Body of pancreas (tissue), 4 donors: ENCODE measurements at regions not wholly inside any gene's neighbourhood (a gene's known extent, or its start where the extent isn't known, plus 50 kb on each side); places are given as distances from the start of the nearest gene placed in this dataset.
A peak's percentile ranks its signal among the peaks of the same experiment; 100 is the strongest.

ENCODE experiments used
- ATAC-seq: fragments of 150-250 bp; one replicate; pipeline ENCODE4 v1.9.1; 2016
- DNase-seq, 4 donors: peaks; one replicate each; pipeline ENCODE4 v3.0.0-alpha.2; 2019
- H3K27ac ChIP-seq, 4 donors: fragments of 200-600 bp; sonication (generic); 1 replicate in 3 of 4; 2 replicates in 1 of 4; pipeline versions ENCODE4 v1.5.1 to v1.6.1; 2016 to 2019; ENCODE audit warnings: mild to moderate bottlenecking in 1 of 4, mixed read lengths in 1 of 4, moderate library complexity in 1 of 4
- H3K27me3 ChIP-seq, 2 donors: fragments of 200-600 bp; sonication (generic); one replicate each; pipeline ENCODE4 v1.6.0; 2016; ENCODE audit warnings: mild to moderate bottlenecking in 1 of 2
- H3K36me3 ChIP-seq, 2 donors: fragments of 200-600 bp; sonication (generic); replicated peaks in 1 of 2; 2 replicates each; pipeline ENCODE4 v1.5.1; 2016; ENCODE audit warnings: low read depth in 2 of 2; ENCODE audit not compliant: insufficient read depth in 1 of 2
- H3K4me1 ChIP-seq: fragments of 200-600 bp; sonication (generic); one replicate; pipeline ENCODE4 v1.6.0; 2016
- H3K4me3 ChIP-seq, 2 donors: fragments of 200-600 bp; sonication (generic); 1 replicate in 1 of 2; 2 replicates in 1 of 2; pipeline ENCODE4 v1.5.1; 2016 to 2019
- H3K9me3 ChIP-seq, 3 donors: fragments of 200-600 bp; sonication (generic); 1 replicate in 2 of 3; 2 replicates in 1 of 3; pipeline ENCODE4 v1.5.1; 2016
- POLR2A ChIP-seq, 3 donors: fragments of 450-650 bp; IDR thresholded peaks; one replicate each; pipeline ENCODE4 v1.6.1; 2016; ENCODE audit warnings: antibody characterized with exemption in 3 of 3, mild to moderate bottlenecking in 2 of 3
- WGBS, 2 donors: methylation state at CpG; one replicate each; pipeline ENCODE4 v1.1.5; 2017; 5-methylcytosine and 5-hydroxymethylcytosine counted together
- intact Hi-C: fragments of 100-400 bp; cut with DNase I; formaldehyde crosslinking; loops from one replicate; pipeline ENCODE4 v1.15.1; 2023
- TF ChIP-seq, protein P1 (sequence below), 7 experiments: fragments of 450-650 bp in 4 of 7; fragments of 200-600 bp in 3 of 7; sonication (generic) in 3 of 7; IDR thresholded peaks; one replicate each; pipeline ENCODE4 v1.5.1; 2016 to 2019; ENCODE audit warnings: antibody characterized with exemption in 7 of 7

DNA sequence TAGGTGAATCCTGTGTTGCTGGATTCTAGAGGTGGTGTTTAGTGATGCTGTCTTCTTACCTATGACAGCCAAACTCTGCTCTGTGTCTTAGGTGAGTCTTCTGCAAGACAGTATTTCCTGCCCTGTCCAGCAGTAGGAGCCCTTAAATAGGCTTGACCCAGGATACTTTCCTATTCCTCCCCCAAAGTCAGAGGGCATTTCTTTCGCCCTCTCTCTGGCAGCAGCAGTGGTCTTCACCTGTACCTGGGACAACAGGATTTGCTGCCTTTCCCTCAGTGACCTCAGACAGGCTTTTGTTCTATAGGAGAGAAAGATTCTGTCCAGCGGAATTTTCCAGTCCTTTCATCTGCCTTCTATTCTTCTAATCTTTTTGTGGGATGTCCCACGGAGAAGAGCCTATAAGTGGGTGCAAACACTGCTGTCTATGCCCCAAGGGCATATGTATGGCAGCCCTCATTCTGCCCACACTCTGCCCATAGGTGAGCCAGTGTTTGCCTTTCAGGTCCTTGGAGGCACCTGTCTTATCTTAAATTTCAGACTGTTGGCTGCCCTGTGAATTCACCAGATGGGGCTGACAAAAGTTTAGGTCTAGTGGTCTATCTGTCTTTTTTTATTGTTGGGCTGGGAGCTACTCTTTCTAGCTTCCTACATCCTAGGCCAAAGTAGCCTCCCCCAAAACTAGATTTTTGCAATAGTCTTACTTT is 177.3 kb upstream of the SPOPL start:
- Histone ChIP-seq H3K4me1 (peaks cover 27% of the 10 kb centered on the region), H3K36me3 (no peaks in the 10 kb centered on the region), H3K27ac (peak overlapping the region in 3 of 4 donors; percentile 9 to 44 (median 11)), H3K27me3 (no peaks in the 10 kb centered on the region), H3K4me3 (no peak overlapping the region), H3K9me3 (no peaks in the 10 kb centered on the region)
- intact Hi-C loops, result no loop called here
- WGBS, 2 donors, result 43 to 56% methylated on average over 3 of the region's 3 CpGs
- DNase-seq (peak in 3 of 4 donors; percentile 14 to 56 (median 33)), ATAC-seq (peak; percentile 56)
- no peak for TF ChIP-seq POLR2A (IDR thresholded peaks at IDR 0.05)
- TF ChIP-seq, protein P1, sequence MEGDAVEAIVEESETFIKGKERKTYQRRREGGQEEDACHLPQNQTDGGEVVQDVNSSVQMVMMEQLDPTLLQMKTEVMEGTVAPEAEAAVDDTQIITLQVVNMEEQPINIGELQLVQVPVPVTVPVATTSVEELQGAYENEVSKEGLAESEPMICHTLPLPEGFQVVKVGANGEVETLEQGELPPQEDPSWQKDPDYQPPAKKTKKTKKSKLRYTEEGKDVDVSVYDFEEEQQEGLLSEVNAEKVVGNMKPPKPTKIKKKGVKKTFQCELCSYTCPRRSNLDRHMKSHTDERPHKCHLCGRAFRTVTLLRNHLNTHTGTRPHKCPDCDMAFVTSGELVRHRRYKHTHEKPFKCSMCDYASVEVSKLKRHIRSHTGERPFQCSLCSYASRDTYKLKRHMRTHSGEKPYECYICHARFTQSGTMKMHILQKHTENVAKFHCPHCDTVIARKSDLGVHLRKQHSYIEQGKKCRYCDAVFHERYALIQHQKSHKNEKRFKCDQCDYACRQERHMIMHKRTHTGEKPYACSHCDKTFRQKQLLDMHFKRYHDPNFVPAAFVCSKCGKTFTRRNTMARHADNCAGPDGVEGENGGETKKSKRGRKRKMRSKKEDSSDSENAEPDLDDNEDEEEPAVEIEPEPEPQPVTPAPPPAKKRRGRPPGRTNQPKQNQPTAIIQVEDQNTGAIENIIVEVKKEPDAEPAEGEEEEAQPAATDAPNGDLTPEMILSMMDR (IDR thresholded peaks at IDR 0.05), result no peak

DNA sequence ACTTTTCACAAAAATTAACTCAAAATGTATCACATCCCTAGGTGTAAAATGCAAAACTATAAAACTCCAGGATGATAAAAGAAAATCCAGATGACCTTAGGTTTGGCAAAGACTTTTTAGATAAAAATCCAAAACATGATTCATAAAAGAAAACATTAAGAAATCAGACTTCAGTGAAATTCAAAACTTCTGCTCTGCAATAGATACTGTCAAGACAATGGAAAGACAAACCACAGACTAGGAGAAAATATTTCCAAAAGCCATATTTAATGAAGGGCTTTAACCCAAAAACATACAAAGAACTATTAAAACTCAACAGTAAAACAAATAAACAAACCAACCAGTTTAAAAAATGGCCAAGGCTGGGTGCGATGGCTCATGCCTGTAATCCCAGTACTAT is 173.6 kb upstream of the SPOPL start:
- TF ChIP-seq, protein P1 (IDR thresholded peaks at IDR 0.05), result no peak
- no peak for TF ChIP-seq POLR2A (IDR thresholded peaks at IDR 0.05)
- H3K27ac ChIP-seq, result no peak overlapping the region
- no peaks in the 10 kb centered on the region for H3K36me3 ChIP-seq
- H3K4me1 ChIP-seq, result peaks cover 17% of the 10 kb centered on the region
- no peak for DNase-seq
- intact Hi-C loops, result no loop called here
- no peak overlapping the region for H3K4me3 ChIP-seq
- no peaks in the 10 kb centered on the region for H3K9me3 ChIP-seq
- H3K27me3 ChIP-seq, result no peaks in the 10 kb centered on the region
- WGBS, 2 donors, result 71 to 100% methylated on average over 1 of the region's 1 CpG
- no peak for ATAC-seq

DNA sequence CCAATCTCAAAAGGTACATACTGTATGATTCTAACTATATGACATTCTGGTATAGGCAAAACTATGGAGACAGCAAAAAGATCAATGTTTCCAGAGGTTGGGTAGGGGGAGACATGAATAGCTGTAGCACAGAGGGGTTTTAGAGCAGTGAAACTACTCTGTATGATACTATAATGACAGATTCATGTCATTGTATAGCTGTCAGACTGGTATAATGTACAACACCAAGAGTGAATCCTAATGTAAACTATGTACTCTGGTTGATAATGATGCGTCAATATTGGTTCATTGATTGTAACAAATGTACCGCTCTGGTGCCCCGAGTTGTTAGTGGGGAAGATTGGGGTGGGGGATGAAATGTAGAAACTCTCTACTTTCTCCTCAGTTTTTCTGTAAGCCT is 172.4 kb upstream of the SPOPL start:
- Histone ChIP-seq H3K4me3 (no peak overlapping the region), H3K27me3 (no peaks in the 10 kb centered on the region), H3K4me1 (peaks cover 17% of the 10 kb centered on the region), H3K9me3 (no peaks in the 10 kb centered on the region), H3K36me3 (no peaks in the 10 kb centered on the region), H3K27ac (no peak overlapping the region)
- no peak for DNase-seq
- intact Hi-C loops, result no loop called here
- 49 to 56% methylated on average over 3 of the region's 3 CpGs for WGBS, 2 donors
- no peak for TF ChIP-seq POLR2A (IDR thresholded peaks at IDR 0.05)
- no peak for ATAC-seq

DNA sequence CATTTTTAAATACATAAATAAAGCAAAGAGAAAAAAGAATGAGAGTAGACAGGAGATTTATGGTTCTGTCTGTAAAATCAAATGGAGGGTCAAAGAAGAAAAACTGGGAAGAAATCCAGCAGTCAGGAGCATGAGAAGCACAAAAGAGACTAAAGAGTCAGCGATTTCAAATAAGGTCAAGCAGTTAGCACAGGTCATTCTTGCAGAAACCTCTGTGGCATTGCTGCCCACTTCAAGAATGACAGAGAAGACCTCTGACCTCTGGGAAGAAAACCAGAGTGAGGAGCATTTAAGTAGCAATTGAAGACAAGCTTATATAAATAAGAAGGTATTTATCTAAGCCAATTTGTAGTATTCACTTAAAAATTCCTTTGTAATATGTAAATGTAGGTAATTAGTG is 172.0 kb upstream of the SPOPL start:
- no peak for DNase-seq
- WGBS, 2 donors, result 29 to 60% methylated on average over 1 of the region's 1 CpG

DNA sequence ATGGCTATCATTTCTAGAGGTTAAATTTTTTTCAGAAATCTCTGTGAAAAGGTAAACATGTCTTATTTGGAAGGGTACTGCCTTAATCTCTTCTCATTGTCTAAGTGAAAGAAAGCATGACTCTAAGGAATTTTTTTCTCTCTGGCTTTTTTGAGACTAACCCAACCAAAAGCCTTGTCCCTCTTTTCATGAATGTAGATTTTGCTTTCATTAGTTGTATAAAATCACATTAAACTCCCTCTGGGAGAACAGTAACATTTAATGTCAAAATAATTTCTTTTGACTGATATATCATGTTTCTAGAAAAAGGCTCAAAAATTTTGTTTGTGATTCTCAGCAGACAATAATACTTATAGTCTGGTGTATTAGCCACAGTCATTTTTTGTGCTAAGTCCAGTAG is 168.4 kb upstream of the SPOPL start:
- ATAC-seq, result no peak
- Histone ChIP-seq H3K4me1 (peaks cover 12% of the 10 kb centered on the region), H3K9me3 (no peaks in the 10 kb centered on the region), H3K27me3 (no peaks in the 10 kb centered on the region), H3K4me3 (no peak overlapping the region), H3K27ac (no peak overlapping the region), H3K36me3 (no peaks in the 10 kb centered on the region)
- DNase-seq, result no peak
- intact Hi-C loops, result no loop called here
- TF ChIP-seq, protein P1 (IDR thresholded peaks at IDR 0.05), result no peak
- TF ChIP-seq POLR2A (IDR thresholded peaks at IDR 0.05), result no peak

More for the DNA sequence above, 172.0 kb upstream of the SPOPL start:
- no peaks in the 10 kb centered on the region for H3K36me3 ChIP-seq
- no peak overlapping the region for H3K4me3 ChIP-seq
- peaks cover 17% of the 10 kb centered on the region for H3K4me1 ChIP-seq
- intact Hi-C loops, result no loop called here
- no peak for ATAC-seq
- no peaks in the 10 kb centered on the region for H3K9me3 ChIP-seq
- no peak overlapping the region for H3K27ac ChIP-seq
- no peaks in the 10 kb centered on the region for H3K27me3 ChIP-seq
- TF ChIP-seq POLR2A (IDR thresholded peaks at IDR 0.05), result no peak
- TF ChIP-seq, protein P1 (IDR thresholded peaks at IDR 0.05), result no peak
